A673 (cell line): ENCODE measurements at regions not wholly inside any gene's neighbourhood (a gene's known extent, or its start where the extent isn't known, plus 50 kb on each side); places are given as distances from the start of the nearest gene placed in this dataset.

ENCODE experiments used
- CTCF ChIP-seq: fragments of 300-800, 200-600 bp; sonication (generic); conservative IDR thresholded peaks from 2 replicates; pipeline ENCODE4 v1.5.1; 2017; ENCODE audit warnings: low read depth, mild to moderate bottlenecking, antibody characterized with exemption, low read length, moderate library complexity, mixed read lengths
- EZH2 ChIP-seq: fragments of 200-600 bp; sonication (generic); IDR thresholded peaks from 2 replicates; pipeline ENCODE4 v1.6.1; 2017; ENCODE audit warnings: borderline replicate concordance, low read depth, mild to moderate bottlenecking, mixed read lengths, antibody characterized with exemption, low read length; ENCODE audit not compliant: poor library complexity, severe bottlenecking

DNA sequence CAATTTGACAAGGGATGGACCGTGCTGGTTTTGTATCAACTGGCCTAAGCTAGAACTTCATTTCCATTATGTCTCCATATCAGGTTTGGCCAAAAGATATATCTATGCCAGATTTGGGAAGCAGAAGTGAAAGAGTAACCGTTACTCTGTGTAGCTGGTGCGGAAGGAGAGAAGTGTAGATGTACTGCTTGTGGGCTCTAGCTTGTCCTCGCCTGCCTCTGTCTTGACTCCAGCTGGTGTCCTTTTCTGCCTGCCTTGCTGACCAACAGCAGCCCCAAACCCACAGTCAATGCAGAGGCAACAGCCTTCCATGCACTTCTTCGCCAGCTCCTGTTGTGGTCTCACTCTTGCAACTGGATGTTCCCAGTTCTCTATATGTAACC lies 128.5 kb downstream of the KIF20B start:
- TF ChIP-seq CTCF (no peak), EZH2 (no peak)
